GM18870 (cell line): ENCODE measurements at regions not wholly inside any gene's neighbourhood (a gene's known extent, or its start where the extent isn't known, plus 50 kb on each side); places are given as distances from the start of the nearest gene placed in this dataset.
A peak's percentile ranks its signal among the peaks of the same experiment; 100 is the strongest.

ENCODE experiments used
- ATAC-seq: cut with Tn5 transposase; IDR thresholded peaks from one replicate; pipeline ENCODE4 v1.9.1; 2021; ENCODE audit warnings: moderate library complexity; ENCODE audit not compliant: unreplicated experiment

- ATAC-seq, result no peak
These were observed 127.5 kb downstream of the SS18 start for GRCh38 chr18:25962919-25963318.

DNA sequence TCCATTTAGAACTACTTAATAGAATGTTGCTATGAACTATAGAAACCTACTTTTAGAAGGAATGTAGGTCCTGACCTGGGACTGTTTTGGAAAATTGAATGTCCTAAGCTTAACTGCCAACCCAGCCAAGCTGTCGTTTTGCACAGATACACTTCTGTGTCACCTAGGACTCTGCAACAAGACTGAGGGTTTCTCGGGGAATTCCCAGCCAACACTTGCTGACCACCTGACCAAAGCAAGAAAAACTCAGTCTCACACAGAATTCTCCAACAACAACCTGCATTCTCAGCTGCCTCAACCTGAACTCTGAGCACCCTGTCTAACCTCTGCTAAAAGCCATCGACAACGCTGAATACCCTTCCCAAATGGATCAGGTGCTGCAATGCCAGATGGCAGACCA is 128.2 kb downstream of the SS18 start:
- ATAC-seq, result no peak

- no peak for ATAC-seq
These were observed 133.4 kb downstream of the SS18 start for GRCh38 chr18:25957017-25957416.

GRCh38 chr18:25953111-25953510 is 137.3 kb downstream of the SS18 start:
- ATAC-seq, result no peak

DNA sequence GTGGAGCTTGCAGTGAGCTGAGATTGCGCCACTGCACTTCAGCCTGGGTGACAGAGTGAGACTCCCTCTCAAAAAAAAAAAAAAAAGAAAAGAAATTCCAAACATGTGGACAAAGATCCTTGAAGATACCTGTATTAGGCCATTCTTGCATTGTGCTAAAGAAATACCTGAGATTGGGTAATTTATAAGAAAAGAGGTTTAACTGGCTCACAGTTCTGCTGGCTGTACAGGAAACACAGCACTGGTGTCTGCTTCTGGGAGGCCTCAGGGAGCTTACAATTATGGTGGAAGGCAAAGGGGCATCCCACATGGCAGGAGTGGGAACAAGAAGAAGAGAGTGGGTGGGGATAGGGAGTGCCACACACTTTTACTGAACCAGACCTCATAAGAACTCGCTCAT is 140.1 kb downstream of the SS18 start:
- no peak for ATAC-seq

DNA sequence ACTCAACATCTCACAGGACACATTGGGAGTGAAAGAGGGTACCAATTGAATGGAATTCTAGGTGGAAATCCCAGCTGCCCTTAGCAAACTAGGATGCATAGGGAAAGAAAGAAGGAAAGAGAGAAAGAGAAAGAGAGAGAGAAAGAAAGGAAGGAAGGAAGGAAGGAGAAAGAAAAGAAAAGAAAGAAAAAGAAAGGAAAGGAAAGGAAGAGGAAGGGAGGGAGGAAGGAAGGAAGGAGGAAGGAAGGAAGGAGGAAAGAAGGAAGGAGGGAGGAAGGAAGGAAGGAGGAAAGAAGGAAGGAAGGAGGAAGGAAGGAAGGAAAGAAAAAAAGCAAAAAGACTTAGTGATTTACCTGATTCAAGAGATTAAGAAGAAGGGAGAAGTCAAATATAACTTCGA is 143.9 kb downstream of the SS18 start:
- no peak for ATAC-seq

GRCh38 chr18:25935356-25935755 is 155.1 kb downstream of the SS18 start:
- ATAC-seq, result no peak

DNA sequence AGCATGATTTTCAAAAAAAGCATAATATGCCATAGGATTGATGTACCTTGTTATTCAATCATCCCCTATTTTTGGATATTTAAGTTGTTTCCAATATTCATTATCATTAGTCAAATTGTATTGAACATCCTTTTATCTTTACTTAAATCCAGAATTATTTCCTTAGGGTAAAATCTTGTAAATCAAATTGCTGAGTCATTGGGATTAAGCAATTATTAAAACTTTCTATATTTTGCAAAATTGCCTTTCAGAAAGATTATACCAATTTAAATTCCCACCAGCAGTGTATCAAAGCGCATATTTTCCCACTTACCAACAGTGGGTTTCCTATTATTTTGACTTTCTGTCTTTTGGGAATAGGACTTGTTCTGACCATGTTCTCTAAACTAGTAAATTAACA is 159.3 kb downstream of the SS18 start:
- ATAC-seq, result no peak

- ATAC-seq, result no peak
These were observed 160.6 kb downstream of the SS18 start for GRCh38 chr18:25929787-25930186.

DNA sequence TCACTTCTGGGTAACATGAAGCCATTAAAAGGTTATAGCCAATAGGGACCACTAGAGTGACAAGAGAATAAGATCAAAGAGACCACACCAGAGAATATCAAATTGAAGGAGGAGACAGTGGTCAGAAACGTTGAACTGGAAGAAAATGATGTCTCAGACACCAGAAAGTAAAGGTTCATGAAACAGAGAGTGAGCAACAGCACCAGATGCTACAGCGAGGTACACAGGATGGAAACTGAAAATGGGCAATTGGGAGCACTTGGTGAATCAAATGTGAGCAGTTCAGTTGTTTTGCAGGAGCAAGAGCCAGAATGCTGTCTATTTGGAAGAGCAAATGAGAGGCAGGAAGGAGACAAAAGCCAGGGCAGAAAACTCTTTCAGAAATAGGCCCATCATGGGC is 162.6 kb downstream of the SS18 start:
- peak; percentile 60 for ATAC-seq

GRCh38 chr18:25923193-25923592 is 167.2 kb downstream of the SS18 start:
- ATAC-seq, result no peak

DNA sequence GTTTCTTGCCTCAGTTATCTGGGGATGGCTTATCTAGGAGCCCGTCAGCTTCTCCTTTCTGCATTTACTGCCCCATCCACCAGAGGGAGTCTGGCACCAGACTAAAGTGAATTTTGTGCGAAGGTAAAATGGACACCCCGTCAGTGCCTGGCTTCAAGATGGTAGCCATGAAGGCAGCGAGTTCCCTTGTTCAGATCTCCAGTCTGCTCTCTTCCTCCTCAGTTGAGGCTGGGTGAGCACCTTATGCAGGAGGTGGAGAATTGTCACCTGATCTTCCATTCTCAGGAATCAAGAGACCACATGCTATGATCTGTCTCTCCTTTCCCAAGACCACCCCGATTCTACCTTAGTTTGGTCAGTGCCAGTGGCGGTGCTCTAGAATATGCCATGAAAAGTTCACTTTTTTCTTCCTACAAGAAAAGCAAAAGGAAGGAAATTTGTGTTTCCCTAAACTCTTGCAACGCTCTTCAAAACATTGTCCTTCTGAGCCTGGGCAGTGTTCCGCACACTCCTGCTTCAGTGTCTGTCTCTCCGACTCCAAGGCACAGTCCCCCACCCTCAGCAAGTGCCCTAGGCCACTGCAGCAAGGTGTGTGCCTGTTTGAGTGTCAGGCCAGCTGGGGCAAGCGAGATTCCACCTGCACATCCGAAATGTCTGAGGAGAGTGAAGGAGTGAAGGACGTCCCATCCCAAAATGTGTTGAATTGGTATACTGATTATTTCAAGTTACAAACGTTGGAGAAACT is 168.6 kb downstream of the SS18 start:
- peak; percentile 67 for ATAC-seq

DNA sequence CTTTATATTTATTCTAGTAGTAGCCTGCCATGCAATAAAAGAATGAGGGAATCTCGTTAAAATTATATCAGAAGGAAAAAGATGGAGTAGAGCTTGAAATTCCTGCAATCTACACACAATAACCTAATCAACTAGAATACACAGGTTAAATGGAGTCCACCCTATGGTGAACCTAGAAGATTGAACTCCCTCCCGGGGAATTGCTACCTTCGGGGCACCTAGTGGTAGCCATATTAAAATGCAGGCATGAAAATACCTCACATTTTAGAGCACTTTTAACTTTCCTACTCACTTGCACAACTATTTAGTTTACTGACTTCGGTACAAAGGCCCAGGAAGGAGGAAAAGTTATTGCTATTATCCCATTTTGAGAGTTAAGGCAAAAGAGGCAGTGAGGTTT is 174.5 kb downstream of the SS18 start:
- no peak for ATAC-seq

DNA sequence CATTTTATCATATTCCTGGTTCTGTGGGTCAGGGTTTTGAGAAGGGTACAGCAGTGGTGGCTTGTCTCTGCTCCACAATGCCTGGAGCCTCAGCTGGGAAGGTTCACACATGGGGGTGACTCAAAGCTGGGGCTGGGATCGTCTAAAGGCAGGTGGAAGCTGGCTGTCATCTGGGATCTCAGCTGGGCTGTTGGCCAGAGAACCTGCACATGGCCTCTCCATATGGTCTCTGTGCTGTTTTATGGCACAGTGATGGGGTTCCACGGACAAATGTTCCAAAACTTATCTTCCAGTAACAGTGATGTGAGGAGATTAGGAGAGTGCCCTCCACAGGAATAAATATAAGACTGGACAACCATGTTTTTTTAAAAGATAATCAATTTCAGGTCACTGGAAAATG is 191.4 kb downstream of the SS18 start:
- ATAC-seq, result no peak

- no peak for ATAC-seq
These were observed 193.5 kb downstream of the SS18 start for GRCh38 chr18:25896956-25897355.

DNA sequence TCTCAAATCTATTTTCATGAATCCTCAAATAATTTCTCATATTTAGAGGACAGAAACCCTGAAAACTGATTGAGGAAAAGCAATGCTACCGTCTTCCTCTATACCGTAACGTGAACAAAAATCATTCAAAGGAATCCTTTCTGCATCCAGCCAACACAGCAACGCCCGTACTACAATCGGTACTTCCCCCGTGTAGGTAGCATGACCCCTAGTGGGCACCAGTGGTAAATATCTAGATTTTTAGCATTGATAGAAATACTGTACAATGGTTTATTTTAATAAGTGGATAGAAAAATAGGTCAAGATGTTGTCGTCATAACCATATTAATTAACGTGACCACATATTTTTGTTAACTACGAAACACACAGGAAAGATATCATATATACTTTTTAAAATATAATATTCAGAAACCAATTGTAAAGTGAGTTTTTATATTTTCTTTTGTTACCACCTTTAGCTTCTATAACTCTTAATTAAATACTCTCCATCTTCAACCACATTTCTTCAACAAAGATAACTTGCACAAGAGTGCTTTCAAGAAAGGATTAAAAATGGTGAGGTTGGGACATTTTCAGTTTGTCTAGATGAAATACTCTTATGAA is 194.1 kb downstream of the SS18 start:
- ATAC-seq, result peak; percentile 82

DNA sequence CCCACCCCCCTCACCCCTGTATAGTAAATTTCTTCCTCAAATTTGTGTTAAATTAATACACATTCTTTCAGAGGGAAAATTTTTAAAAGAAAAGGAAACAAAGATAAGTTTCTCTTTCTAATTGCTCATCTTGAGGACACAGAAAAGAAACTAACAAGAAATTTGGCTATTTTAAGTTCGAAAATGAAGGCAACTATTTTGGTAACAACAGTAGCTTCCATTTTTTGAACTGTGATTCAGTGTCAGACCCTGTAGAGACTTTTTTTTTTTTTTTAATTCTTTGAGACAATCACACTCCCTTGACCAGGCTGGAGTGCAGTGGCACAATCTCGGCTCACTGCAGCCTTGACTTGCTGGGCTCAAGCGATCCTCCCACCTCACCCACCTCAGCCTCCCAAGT is 194.9 kb downstream of the SS18 start:
- peak; percentile 36 for ATAC-seq

DNA sequence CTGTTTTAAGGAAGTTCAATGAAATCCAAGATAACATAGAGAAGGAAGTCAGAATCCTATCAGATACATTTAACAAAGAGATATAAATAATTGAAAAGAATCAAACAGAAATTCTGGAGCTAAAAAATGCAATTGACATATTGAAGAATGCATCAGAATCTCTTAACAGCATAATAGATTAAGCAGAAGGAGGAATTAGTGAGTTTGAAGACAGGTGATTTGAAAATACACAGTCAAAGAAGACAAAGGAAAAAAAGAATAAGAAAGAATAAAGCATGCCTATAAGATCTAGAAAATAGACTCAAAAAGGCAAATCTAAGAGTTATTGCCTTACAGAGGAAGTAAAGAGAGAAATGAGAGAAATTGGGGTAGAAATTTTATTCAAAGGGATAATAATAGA is 204.1 kb downstream of the SS18 start:
- no peak for ATAC-seq

- ATAC-seq, result no peak
These were observed 207.3 kb downstream of the SS18 start for GRCh38 chr18:25883091-25883490.

GRCh38 chr18:25881149-25881548 is 209.3 kb downstream of the SS18 start:
- ATAC-seq, result no peak

- no peak for ATAC-seq
These were observed 210.0 kb downstream of the SS18 start for GRCh38 chr18:25880441-25880840.

GRCh38 chr18:25876330-25876948 is 214.0 kb downstream of the SS18 start:
- ATAC-seq, result no peak
